Progenitor cell of endocrine pancreas (in vitro differentiated cells): ENCODE measurements at regions not wholly inside any gene's neighbourhood (a gene's known extent, or its start where the extent isn't known, plus 50 kb on each side); places are given as distances from the start of the nearest gene placed in this dataset.
"Not testable (repeated sequence)": the region's sequence is repeated elsewhere in the genome, so short reads cannot be mapped to it uniquely, and the experiment has no call there.

ENCODE experiments used
- DNase-seq: peaks from one replicate; pipeline ENCODE4 v3.0.0; 2021; ENCODE audit warnings: low spot score; ENCODE audit not compliant: unreplicated experiment
- H3K27ac Mint-ChIP-seq: 2 replicates; pipeline ENCODE4 v1.8.0; 2021; ENCODE audit warnings: mild to moderate bottlenecking, moderate library complexity, mixed read lengths
- H3K27me3 Mint-ChIP-seq: 2 replicates; pipeline ENCODE4 v1.8.0; 2021; ENCODE audit warnings: mixed read lengths
- H3K36me3 Mint-ChIP-seq: 2 replicates; pipeline ENCODE4 v1.8.0; 2022; ENCODE audit warnings: mixed read lengths; ENCODE audit not compliant: insufficient read depth
- H3K4me1 Mint-ChIP-seq: 2 replicates; pipeline ENCODE4 v1.8.0; 2021; ENCODE audit warnings: low read depth, mixed read lengths
- H3K4me3 Mint-ChIP-seq: 2 replicates; pipeline ENCODE4 v1.8.0; 2021; ENCODE audit warnings: low read depth, mild to moderate bottlenecking, moderate library complexity, mixed read lengths
- H3K9me3 Mint-ChIP-seq: 2 replicates; pipeline ENCODE4 v1.8.0; 2021; ENCODE audit warnings: low read depth, mixed read lengths
- CTCF ChIP-seq: fragments of 200-600 bp; sonication (generic); IDR thresholded peaks from one replicate; pipeline ENCODE4 v1.5.0; 2021; ENCODE audit warnings: antibody characterized with exemption, mild to moderate bottlenecking; ENCODE audit not compliant: unreplicated experiment

GRCh38 chr12:105892362-105892910, 246.3 kb downstream of the NUAK1 start:
- Mint-ChIP-seq H3K27ac (no peak overlapping the region), H3K4me1 (peaks cover 5% of the 10 kb centered on the region), H3K9me3 (peaks cover 7% of the 10 kb centered on the region), H3K27me3 (no peaks in the 10 kb centered on the region), H3K36me3 (peaks cover 2% of the 10 kb centered on the region), H3K4me3 (no peak overlapping the region)
- DNase-seq = no peak
- TF ChIP-seq CTCF = no peak

GRCh38 chr12:105895197-105895832, 243.4 kb downstream of the NUAK1 start:
- not testable (repeated sequence) for H3K9me3 Mint-ChIP-seq, H3K4me1 Mint-ChIP-seq, H3K36me3 Mint-ChIP-seq, H3K27me3 Mint-ChIP-seq, H3K4me3 Mint-ChIP-seq, DNase-seq
- H3K27ac Mint-ChIP-seq = peak overlapping the region; percentile 78

- peaks cover 5% of the 10 kb centered on the region for H3K9me3 Mint-ChIP-seq
- no peak for TF ChIP-seq CTCF
- peaks cover 9% of the 10 kb centered on the region for H3K4me1 Mint-ChIP-seq
- peaks cover 7% of the 10 kb centered on the region for H3K27me3 Mint-ChIP-seq
- no peak overlapping the region for H3K27ac Mint-ChIP-seq
- H3K4me3 Mint-ChIP-seq = no peak overlapping the region
- no peak for DNase-seq
- peaks cover 2% of the 10 kb centered on the region for H3K36me3 Mint-ChIP-seq
Observed at GRCh38 chr12:105897311-105897725, 241.4 kb downstream of the NUAK1 start.

GRCh38 chr12:105898271-105898670, 240.5 kb downstream of the NUAK1 start:
- H3K9me3 Mint-ChIP-seq, H3K4me1 Mint-ChIP-seq, H3K36me3 Mint-ChIP-seq, H3K4me3 Mint-ChIP-seq, H3K27ac Mint-ChIP-seq, DNase-seq: not testable (repeated sequence)
- H3K27me3 Mint-ChIP-seq = peaks cover 12% of the 10 kb centered on the region

- H3K27ac Mint-ChIP-seq = no peak overlapping the region
- H3K36me3 Mint-ChIP-seq = peaks cover 2% of the 10 kb centered on the region
- H3K27me3 Mint-ChIP-seq = peaks cover 20% of the 10 kb centered on the region
- H3K4me3 Mint-ChIP-seq = no peak overlapping the region
- DNase-seq = no peak
- H3K9me3 Mint-ChIP-seq = peaks cover 5% of the 10 kb centered on the region
- peaks cover 7% of the 10 kb centered on the region for H3K4me1 Mint-ChIP-seq
- TF ChIP-seq CTCF = no peak
Observed at GRCh38 chr12:105899589-105899988, 239.2 kb downstream of the NUAK1 start.

GRCh38 chr12:105906561-105906960, 232.2 kb downstream of the NUAK1 start:
- DNase-seq = no peak
- H3K4me1 Mint-ChIP-seq = peaks cover 7% of the 10 kb centered on the region
- no peaks in the 10 kb centered on the region for H3K36me3 Mint-ChIP-seq
- TF ChIP-seq CTCF = no peak
- H3K27ac Mint-ChIP-seq = no peak overlapping the region
- H3K27me3 Mint-ChIP-seq = peaks cover 23% of the 10 kb centered on the region
- H3K9me3 Mint-ChIP-seq = no peaks in the 10 kb centered on the region
- no peak overlapping the region for H3K4me3 Mint-ChIP-seq
